ENCODE measurements at regions not wholly inside any gene's neighbourhood (a gene's known extent, or its start where the extent isn't known, plus 50 kb on each side); places are given as distances from the start of the nearest gene placed in this dataset.

DNA sequence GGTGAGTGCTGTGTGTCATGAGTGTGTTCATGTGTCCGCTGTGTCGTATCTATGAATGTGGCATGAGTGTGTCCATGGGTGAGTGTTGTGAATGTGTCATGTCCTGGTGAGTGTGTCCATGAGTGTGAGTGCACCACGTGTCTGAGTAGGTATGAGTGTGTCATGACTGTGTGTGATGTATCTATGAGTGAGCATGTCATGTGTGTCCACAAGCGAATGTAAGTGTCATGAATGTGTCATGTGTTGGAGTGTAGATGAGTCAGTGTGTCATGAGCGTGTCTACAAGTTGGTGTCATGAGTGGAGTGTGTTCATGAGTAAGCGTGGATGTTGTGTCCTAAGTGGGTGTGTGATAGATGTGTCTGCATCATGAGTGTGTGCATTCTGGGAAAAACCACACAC, 129.4 kb downstream of the TUBA3C start:
- TF ChIP-seq, protein P1, sequence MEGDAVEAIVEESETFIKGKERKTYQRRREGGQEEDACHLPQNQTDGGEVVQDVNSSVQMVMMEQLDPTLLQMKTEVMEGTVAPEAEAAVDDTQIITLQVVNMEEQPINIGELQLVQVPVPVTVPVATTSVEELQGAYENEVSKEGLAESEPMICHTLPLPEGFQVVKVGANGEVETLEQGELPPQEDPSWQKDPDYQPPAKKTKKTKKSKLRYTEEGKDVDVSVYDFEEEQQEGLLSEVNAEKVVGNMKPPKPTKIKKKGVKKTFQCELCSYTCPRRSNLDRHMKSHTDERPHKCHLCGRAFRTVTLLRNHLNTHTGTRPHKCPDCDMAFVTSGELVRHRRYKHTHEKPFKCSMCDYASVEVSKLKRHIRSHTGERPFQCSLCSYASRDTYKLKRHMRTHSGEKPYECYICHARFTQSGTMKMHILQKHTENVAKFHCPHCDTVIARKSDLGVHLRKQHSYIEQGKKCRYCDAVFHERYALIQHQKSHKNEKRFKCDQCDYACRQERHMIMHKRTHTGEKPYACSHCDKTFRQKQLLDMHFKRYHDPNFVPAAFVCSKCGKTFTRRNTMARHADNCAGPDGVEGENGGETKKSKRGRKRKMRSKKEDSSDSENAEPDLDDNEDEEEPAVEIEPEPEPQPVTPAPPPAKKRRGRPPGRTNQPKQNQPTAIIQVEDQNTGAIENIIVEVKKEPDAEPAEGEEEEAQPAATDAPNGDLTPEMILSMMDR (IDR thresholded peaks at IDR 0.05; ENCODE audit: low read length): no peak
- TF ChIP-seq EZH2 (optimal IDR thresholded peaks at IDR 0.05; ENCODE audit: low read depth, low read length) (no peak), EZH2phosphoT487 (IDR thresholded peaks at IDR 0.05; ENCODE audit: low read length) (no peak)

Data from MM.1S (cell line).